GM10266 (cell line): ENCODE measurements at regions not wholly inside any gene's neighbourhood (a gene's known extent, or its start where the extent isn't known, plus 50 kb on each side); places are given as distances from the start of the nearest gene placed in this dataset.

Experiments used
- DNase-seq: peaks from one replicate; pipeline ENCODE4 v3.0.0; 2012; ENCODE audit errors: extremely low spot score
- TF ChIP-seq, protein P1 (sequence below): IDR thresholded peaks from 2 replicates; pipeline ENCODE4 v1.5.1; 2012; ENCODE audit warnings: mild to moderate bottlenecking, low read depth; ENCODE audit not compliant: control insufficient read depth, insufficient read depth; ENCODE audit errors: missing control alignments

DNA sequence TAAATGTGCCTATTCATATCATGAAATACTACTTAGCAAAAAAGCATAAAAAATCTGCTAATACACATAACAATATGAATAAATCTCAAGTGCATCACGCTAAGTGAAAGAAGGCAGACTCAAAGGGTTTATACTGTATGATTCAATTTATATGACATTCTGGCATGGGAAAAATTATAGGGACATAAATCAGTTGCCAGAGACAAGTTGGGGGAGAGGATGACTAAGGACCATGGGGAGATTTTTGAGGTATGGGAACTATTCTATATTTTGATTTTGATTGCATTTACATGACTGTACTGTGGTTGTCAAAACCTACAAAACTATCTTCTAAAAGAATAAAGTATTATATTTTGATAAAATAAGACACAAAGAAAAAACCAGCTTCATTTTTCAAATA is 650.3 kb upstream of the NR5A2 start:
- TF ChIP-seq, protein P1, sequence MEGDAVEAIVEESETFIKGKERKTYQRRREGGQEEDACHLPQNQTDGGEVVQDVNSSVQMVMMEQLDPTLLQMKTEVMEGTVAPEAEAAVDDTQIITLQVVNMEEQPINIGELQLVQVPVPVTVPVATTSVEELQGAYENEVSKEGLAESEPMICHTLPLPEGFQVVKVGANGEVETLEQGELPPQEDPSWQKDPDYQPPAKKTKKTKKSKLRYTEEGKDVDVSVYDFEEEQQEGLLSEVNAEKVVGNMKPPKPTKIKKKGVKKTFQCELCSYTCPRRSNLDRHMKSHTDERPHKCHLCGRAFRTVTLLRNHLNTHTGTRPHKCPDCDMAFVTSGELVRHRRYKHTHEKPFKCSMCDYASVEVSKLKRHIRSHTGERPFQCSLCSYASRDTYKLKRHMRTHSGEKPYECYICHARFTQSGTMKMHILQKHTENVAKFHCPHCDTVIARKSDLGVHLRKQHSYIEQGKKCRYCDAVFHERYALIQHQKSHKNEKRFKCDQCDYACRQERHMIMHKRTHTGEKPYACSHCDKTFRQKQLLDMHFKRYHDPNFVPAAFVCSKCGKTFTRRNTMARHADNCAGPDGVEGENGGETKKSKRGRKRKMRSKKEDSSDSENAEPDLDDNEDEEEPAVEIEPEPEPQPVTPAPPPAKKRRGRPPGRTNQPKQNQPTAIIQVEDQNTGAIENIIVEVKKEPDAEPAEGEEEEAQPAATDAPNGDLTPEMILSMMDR: no peak
- no peak for DNase-seq

DNA sequence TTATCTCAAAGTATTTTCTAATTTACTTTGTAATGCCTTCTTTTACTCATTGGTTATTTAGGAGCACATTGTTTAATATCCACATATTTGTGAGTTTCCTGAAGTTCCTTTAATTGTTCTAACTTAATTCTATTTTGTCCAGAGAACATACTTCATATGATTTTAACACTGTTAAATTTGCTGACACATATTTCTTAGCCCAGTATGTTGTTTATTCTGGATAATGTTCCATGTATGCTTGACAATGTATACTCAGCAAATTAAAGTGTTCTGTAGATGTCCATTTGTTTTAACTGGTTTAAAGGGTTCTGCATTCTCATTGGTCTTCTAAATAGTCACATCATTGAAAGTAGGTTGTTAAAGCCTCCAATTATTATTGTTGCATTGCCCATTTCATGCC is 643.7 kb upstream of the NR5A2 start:
- TF ChIP-seq, protein P1: no peak

GRCh38 chr1:199394856-199395255 is 632.7 kb upstream of the NR5A2 start:
- no peak for DNase-seq
- TF ChIP-seq, protein P1: no peak

More for the DNA sequence above, 643.7 kb upstream of the NR5A2 start:
- DNase-seq: no peak

GRCh38 chr1:199396456-199396855 is 631.1 kb upstream of the NR5A2 start:
- DNase-seq: no peak
- TF ChIP-seq, protein P1: no peak

DNA sequence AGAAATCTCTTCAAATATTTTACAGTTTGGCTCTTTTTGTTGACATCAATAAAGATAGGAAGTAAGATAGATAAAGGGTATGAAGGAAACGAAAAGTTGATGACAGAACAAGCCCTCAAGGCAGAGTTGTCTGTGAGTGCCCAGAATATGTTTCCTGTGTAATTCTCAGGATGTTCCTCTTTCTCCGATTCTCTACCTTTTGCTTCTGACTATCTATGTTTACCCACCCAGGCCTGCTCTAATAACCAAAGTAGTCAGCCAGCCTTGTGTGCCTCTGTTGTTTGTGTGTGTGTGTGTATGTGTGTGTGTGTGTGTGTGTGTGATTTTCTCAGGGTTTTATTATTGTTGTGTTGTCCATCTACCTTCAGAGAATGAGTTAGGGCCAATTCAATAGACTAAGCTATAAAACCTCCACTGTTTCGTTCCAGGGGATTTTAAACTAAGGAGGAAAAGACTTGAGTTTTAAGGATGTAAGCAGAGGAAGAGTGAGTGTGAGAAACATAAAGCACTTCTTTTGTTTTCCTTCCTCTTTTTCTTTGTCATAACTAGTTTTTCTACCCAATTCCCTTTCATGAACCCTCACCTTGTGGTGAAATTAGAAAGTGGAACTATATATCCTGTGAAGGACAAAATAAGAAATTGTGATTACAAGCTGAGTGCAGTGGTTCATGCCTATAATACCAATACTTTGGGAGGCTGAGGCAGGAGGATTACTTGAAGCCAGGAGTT is 627.4 kb upstream of the NR5A2 start:
- TF ChIP-seq, protein P1: no peak
- peak; percentile 8 for DNase-seq

GRCh38 chr1:199403531-199404116 is 623.9 kb upstream of the NR5A2 start:
- TF ChIP-seq, protein P1: no peak
- no peak for DNase-seq

- TF ChIP-seq, protein P1: no peak
- DNase-seq: no peak
Measured at GRCh38 chr1:199404191-199404590, 623.3 kb upstream of the NR5A2 start.
